ENCODE measurements at regions not wholly inside any gene's neighbourhood (a gene's known extent, or its start where the extent isn't known, plus 50 kb on each side); places are given as distances from the start of the nearest gene placed in this dataset.

DNA sequence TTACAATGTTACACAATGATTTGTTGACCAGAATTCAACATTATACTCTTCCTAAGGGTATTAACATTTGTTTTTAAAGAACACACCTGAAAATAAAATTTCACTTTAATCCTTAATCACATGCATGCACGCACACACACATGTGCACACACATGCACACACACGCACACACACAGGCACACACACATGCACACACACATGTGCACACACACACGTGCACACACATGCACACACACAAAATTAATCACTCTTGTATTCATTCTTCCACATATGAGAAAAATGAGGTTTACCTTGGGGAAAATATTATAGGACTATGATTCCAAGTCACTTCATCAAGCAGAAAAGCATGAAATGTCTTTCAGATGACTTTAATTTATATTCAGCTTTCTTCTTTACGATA is 331.8 kb upstream of the PLD5 start:
- WGBS: 63% methylated on average over 4 of the region's 4 CpGs
- intact Hi-C loops (cut with DNase I): no loop called here
- ATAC-seq: no peak

DNA sequence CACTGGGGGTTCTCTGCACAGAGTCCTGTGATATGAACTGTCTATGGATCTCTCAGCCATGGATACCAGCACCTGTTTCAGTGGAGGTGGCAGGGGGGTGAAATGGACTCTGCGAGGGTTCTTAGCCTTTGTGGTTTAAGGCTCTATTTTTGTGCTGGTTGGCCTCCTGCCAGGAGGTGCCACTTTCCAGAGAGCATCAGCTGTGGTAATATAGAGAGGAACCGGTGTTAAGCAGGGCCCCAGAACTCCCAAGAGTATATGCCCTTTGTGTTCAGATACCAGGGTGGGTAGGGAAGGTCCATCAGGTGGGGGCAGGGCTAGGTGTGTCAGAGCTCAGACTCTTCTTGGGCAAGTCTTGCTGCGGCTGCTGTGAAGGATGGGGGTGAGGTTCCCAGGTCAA is 330.0 kb upstream of the PLD5 start:
- no peak overlapping the region for H3K27ac ChIP-seq (ENCODE audit: low read length)
- no peak for ATAC-seq
- WGBS: 52% methylated on average over 3 of the region's 3 CpGs
- no peaks in the 10 kb centered on the region for H3K4me1 ChIP-seq (ENCODE audit: control insufficient read depth, insufficient read depth, low read length)
- intact Hi-C loops (cut with DNase I): no loop called here
- no peaks in the 10 kb centered on the region for H3K9me3 ChIP-seq (ENCODE audit: control insufficient read depth, low read length)
- H3K4me3 ChIP-seq (ENCODE audit: low read length): no peak overlapping the region
- no peaks in the 10 kb centered on the region for H3K27me3 ChIP-seq (ENCODE audit: control insufficient read depth, insufficient read depth)
- no peak for DNase-seq

More for the DNA sequence above, 331.8 kb upstream of the PLD5 start:
- no peaks in the 10 kb centered on the region for H3K4me1 ChIP-seq (ENCODE audit: control insufficient read depth, insufficient read depth, low read length)
- H3K27me3 ChIP-seq (ENCODE audit: control insufficient read depth, insufficient read depth): no peaks in the 10 kb centered on the region
- no peak for DNase-seq
- no peaks in the 10 kb centered on the region for H3K9me3 ChIP-seq (ENCODE audit: control insufficient read depth, low read length)
- H3K4me3 ChIP-seq (ENCODE audit: low read length): no peak overlapping the region
- no peak overlapping the region for H3K27ac ChIP-seq (ENCODE audit: low read length)

DNA sequence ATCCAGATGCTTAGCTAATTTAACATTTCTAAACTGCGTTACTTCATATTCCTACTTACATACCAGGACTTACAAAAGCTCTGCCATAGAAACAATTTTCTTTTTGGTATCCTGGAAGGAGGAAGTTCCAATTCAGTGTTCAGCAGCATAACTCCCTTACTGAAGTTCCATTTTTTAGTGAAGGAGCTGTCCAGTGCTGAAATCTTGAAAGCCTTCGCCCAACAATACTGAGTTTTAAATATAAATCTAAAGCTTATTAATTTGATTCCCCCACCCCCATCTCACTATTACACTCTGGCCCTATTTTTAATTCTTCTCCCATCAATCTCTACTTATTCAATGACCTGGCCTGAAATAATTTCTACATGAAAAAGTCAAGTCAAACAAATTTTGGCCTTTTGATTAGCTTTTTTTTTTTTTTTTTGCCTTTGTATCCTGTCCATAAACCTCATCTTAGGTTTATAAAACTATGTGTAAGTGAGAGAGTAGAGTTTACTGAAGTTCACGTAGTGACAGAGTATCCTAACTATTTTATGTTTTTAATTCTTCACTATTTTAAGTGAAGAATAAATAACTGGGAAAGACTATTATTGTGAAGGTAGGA is 323.0 kb upstream of the PLD5 start:
- no peaks in the 10 kb centered on the region for H3K27me3 ChIP-seq (ENCODE audit: control insufficient read depth, insufficient read depth)
- H3K4me1 ChIP-seq (ENCODE audit: control insufficient read depth, insufficient read depth, low read length): no peaks in the 10 kb centered on the region
- no peak overlapping the region for H3K27ac ChIP-seq (ENCODE audit: low read length)
- no peak for DNase-seq
- no peak for ATAC-seq
- WGBS: 29% methylated on average over 3 of the region's 3 CpGs
- intact Hi-C loops (cut with DNase I): no loop called here
- peaks cover 2% of the 10 kb centered on the region for H3K9me3 ChIP-seq (ENCODE audit: control insufficient read depth, low read length)
- H3K4me3 ChIP-seq (ENCODE audit: low read length): no peak overlapping the region

DNA sequence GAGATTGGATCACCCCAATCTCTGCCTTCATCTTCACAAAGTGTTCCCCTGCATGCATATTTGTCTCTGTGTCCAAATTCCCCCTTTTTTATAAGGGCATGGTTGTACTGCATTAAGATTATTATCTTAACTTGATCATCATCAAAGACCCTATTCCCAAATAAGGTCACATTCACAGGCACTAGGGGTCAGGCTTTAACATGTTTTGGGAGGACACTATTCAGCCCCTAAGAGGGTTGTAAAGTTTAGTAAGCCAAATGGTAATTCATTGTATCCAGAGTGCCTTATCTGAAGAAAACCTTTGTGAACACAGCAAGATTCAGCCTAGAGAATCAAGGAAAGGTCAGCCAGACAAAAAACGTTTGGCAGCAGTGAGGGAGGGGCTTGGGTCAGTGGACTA is 317.6 kb upstream of the PLD5 start:
- ATAC-seq: no peak
- H3K27me3 ChIP-seq (ENCODE audit: control insufficient read depth, insufficient read depth): no peaks in the 10 kb centered on the region
- intact Hi-C loops (cut with DNase I): no loop called here
- no peak overlapping the region for H3K4me3 ChIP-seq (ENCODE audit: low read length)
- DNase-seq: no peak
- WGBS: 4% methylated on average over 1 of the region's 1 CpG
- H3K27ac ChIP-seq (ENCODE audit: low read length): no peak overlapping the region
- peaks cover 2% of the 10 kb centered on the region for H3K9me3 ChIP-seq (ENCODE audit: control insufficient read depth, low read length)
- H3K4me1 ChIP-seq (ENCODE audit: control insufficient read depth, insufficient read depth, low read length): no peaks in the 10 kb centered on the region

DNA sequence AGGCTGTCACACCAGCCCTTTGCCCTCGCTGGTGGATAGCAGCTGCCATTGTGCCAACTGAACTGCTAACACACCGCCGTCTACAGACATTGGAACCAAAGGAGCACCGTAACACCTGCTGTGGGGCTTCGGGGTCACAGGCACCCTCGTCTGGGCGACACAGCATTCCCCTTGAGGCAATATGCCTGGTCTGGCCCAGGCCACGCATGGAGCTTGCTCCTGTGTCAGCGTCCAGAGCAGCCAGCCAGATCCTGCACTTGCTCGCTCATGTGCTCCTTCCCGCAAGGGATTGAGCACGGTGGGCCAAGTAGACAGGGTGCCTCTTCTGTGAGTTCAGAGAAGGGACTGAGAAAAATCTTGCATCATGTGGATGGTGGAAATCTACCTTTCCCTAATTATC is 314.6 kb upstream of the PLD5 start:
- Histone ChIP-seq H3K9me3 (ENCODE audit: control insufficient read depth, low read length) (peaks cover 2% of the 10 kb centered on the region), H3K27me3 (ENCODE audit: control insufficient read depth, insufficient read depth) (no peaks in the 10 kb centered on the region), H3K27ac (ENCODE audit: low read length) (no peak overlapping the region), H3K4me1 (ENCODE audit: control insufficient read depth, insufficient read depth, low read length) (no peaks in the 10 kb centered on the region), H3K4me3 (ENCODE audit: low read length) (no peak overlapping the region)
- ATAC-seq (no peak), DNase-seq (no peak)
- intact Hi-C loops (cut with DNase I): no loop called here
- WGBS: 89% methylated on average over 12 of the region's 12 CpGs

DNA sequence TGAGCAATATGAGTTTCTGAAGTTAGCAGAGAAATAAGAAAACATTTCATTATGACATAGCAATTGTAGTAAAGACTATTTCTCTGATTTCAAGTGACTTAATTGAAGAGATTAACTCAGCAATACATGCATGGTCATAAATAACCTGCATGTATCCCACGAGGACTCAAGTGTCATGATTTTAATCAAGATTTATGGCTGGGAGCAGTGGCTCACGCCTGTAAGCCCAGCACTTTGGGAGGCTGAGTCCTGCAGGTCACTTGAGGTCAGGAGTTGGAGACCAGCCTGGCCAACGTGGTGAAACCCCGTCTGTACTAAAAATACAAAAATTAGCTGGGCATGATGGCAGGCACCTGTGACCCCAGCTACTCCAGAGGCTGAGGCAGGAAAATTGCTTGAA is 311.9 kb upstream of the PLD5 start:
- ATAC-seq (no peak), DNase-seq (no peak)
- H3K27me3 ChIP-seq (ENCODE audit: control insufficient read depth, insufficient read depth): no peaks in the 10 kb centered on the region
- H3K4me3 ChIP-seq (ENCODE audit: low read length): no peak overlapping the region
- H3K9me3 ChIP-seq (ENCODE audit: control insufficient read depth, low read length): no peaks in the 10 kb centered on the region
- intact Hi-C loops (cut with DNase I): no loop called here
- no peaks in the 10 kb centered on the region for H3K4me1 ChIP-seq (ENCODE audit: control insufficient read depth, insufficient read depth, low read length)
- no peak overlapping the region for H3K27ac ChIP-seq (ENCODE audit: low read length)
- 38% methylated on average over 4 of the region's 4 CpGs for WGBS

DNA sequence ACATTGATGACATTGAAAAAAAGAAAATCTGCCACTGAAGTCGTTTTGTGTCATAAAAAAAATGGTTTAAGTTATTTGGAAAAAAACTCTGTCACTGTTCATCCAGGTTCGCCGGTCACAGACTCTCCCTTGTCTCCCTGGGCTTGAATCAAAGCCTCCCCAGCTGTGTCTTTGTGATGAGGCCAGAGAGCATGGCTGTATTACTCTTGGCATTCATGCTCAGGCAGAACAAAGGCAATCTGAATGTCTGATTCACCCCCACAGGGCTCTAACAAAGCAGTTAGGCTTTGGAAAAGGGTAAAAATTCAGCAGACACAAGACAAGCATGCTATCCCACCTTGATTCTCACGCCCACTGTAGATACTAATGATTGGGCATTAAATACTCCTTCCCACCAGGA is 304.3 kb upstream of the PLD5 start:
- ATAC-seq (no peak), DNase-seq (no peak)
- intact Hi-C loops (cut with DNase I): no loop called here
- H3K4me1 ChIP-seq (ENCODE audit: control insufficient read depth, insufficient read depth, low read length): no peaks in the 10 kb centered on the region
- no peak overlapping the region for H3K4me3 ChIP-seq (ENCODE audit: low read length)
- no peaks in the 10 kb centered on the region for H3K9me3 ChIP-seq (ENCODE audit: control insufficient read depth, low read length)
- no peaks in the 10 kb centered on the region for H3K27me3 ChIP-seq (ENCODE audit: control insufficient read depth, insufficient read depth)
- no peak overlapping the region for H3K27ac ChIP-seq (ENCODE audit: low read length)
- WGBS: 53% methylated on average over 4 of the region's 4 CpGs

DNA sequence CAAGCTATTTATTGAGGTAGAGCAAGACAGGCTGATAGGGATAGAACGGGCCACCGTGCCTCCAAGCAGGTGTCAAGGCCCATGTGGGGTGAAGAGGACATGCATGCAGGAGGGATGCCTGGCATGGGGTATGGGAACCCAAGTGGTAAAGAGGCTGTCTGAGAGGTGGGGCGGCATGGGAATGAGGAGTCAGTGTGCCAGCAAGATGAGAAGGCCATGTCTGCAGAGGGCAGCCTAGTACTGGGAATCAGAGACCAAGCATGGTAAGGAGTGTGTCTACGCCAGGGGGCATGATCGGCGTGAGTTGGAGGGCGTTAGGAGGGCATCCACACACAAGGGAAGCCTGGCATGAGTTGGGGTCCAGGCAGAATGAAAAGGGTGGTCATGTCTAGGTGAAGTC is 303.7 kb upstream of the PLD5 start:
- Histone ChIP-seq H3K4me3 (ENCODE audit: low read length) (no peak overlapping the region), H3K9me3 (ENCODE audit: control insufficient read depth, low read length) (no peaks in the 10 kb centered on the region), H3K27ac (ENCODE audit: low read length) (no peak overlapping the region), H3K27me3 (ENCODE audit: control insufficient read depth, insufficient read depth) (no peaks in the 10 kb centered on the region), H3K4me1 (ENCODE audit: control insufficient read depth, insufficient read depth, low read length) (no peaks in the 10 kb centered on the region)
- 78% methylated on average over 7 of the region's 7 CpGs for WGBS
- DNase-seq (no peak), ATAC-seq (peak in 1 of 2 donors; percentile 24)
- intact Hi-C loops (cut with DNase I): no loop called here

DNA sequence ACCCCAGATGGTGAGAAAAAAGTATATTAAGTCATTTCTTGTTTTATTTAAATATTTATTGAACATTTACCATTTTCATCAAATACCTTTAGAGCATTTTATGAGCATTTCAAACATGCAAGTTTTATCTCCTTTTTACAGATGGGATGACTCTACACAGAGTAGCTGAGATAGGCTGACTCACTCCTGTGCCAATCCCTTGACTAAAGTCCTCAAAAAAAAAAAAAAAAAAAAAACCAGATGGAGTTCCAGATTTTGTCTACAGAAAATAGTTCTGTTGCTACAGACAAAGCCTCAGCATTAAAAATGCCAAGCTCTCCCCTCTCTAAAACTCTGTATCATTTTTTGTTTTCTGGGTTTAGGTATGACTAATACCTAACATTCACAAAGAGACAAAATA is 303.0 kb upstream of the PLD5 start:
- no peaks in the 10 kb centered on the region for H3K27me3 ChIP-seq (ENCODE audit: control insufficient read depth, insufficient read depth)
- no peak overlapping the region for H3K27ac ChIP-seq (ENCODE audit: low read length)
- intact Hi-C loops (cut with DNase I): no loop called here
- H3K4me3 ChIP-seq (ENCODE audit: low read length): no peak overlapping the region
- H3K9me3 ChIP-seq (ENCODE audit: control insufficient read depth, low read length): no peaks in the 10 kb centered on the region
- ATAC-seq: no peak
- DNase-seq: no peak
- no peaks in the 10 kb centered on the region for H3K4me1 ChIP-seq (ENCODE audit: control insufficient read depth, insufficient read depth, low read length)

DNA sequence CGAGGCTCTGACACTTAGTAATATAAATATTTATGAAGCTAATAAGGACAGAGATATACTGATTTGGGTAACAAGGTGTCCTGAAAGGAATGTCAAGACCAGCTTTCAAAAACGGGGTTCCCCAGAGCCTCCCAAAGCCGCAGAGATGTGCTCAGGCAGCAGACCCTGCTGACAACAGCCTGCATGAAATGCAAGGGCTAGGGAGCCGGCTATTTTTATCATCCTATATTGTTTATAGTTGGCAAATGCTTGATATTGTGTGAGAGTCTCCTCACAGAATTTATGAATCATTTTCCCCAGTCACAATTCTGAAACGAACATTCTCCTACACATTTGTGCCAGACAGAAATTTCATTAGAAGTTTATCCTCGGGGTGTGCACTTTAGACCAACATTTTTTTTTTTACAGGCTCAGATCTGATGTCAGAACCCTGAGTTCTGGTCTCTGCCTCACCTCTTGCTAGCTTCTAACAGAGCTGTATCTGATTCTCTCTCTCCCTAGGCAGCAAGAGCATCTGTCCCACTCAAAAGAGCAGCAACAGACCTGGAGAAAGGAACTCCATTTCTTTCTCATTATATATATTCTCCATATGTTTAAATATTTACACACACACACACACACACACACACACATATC is 302.3 kb upstream of the PLD5 start:
- 38% methylated on average over 6 of the region's 6 CpGs for WGBS
- no peak overlapping the region for H3K27ac ChIP-seq (ENCODE audit: low read length)
- H3K4me1 ChIP-seq (ENCODE audit: control insufficient read depth, insufficient read depth, low read length): no peaks in the 10 kb centered on the region
- ATAC-seq: no peak
- DNase-seq: no peak
- intact Hi-C loops (cut with DNase I): no loop called here
- H3K4me3 ChIP-seq (ENCODE audit: low read length): no peak overlapping the region
- no peaks in the 10 kb centered on the region for H3K9me3 ChIP-seq (ENCODE audit: control insufficient read depth, low read length)
- no peaks in the 10 kb centered on the region for H3K27me3 ChIP-seq (ENCODE audit: control insufficient read depth, insufficient read depth)

DNA sequence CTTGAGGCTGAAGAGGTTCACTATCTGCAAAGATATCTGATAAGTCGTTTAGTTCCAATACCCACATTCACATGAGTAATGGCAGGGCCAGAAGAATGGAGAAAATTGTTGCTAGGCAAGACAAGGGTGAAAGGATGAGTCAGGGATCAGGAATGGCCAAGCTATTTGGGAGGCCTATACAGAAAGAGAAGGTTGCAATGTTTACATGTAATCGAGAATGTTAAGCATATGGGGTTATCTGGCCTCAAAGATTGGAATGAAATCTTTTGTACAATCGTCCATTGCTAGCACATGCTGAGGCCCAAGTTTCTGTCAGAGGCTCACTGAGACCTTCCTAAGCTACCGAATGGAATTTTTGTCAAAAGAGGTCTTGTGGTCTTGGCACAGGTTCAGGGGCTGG is 299.9 kb upstream of the PLD5 start:
- no peak overlapping the region for H3K27ac ChIP-seq (ENCODE audit: low read length)
- no peak overlapping the region for H3K4me3 ChIP-seq (ENCODE audit: low read length)
- H3K4me1 ChIP-seq (ENCODE audit: control insufficient read depth, insufficient read depth, low read length): no peaks in the 10 kb centered on the region
- no peaks in the 10 kb centered on the region for H3K9me3 ChIP-seq (ENCODE audit: control insufficient read depth, low read length)
- ATAC-seq (no peak), DNase-seq (no peak)
- 51% methylated on average over 4 of the region's 4 CpGs for WGBS
- H3K27me3 ChIP-seq (ENCODE audit: control insufficient read depth, insufficient read depth): no peaks in the 10 kb centered on the region
- intact Hi-C loops (cut with DNase I): no loop called here

All from right cardiac atrium (tissue), 5 donors.